ENCODE measurements at regions not wholly inside any gene's neighbourhood (a gene's known extent, or its start where the extent isn't known, plus 50 kb on each side); places are given as distances from the start of the nearest gene placed in this dataset.

- Histone ChIP-seq H2AFZ (ENCODE audit: low read length) (no peak overlapping the region), H3K9ac (ENCODE audit: low read length) (no peak overlapping the region), H3K27me3 (ENCODE audit: low read length) (no peaks in the 10 kb centered on the region), H3K4me3 (ENCODE audit: low read length) (no peak overlapping the region), H3K36me3 (ENCODE audit: insufficient read depth, low read length) (no peaks in the 10 kb centered on the region), H3K4me1 (ENCODE audit: low read length) (no peaks in the 10 kb centered on the region), H3K9me2 (replicated peaks; ENCODE audit: insufficient read depth, low read length) (no peaks in the 10 kb centered on the region), H3K9me3 (ENCODE audit: low read length) (peaks cover 14% of the 10 kb centered on the region), H4K20me1 (ENCODE audit: insufficient read depth, low read depth, low read length) (no peaks in the 10 kb centered on the region), H3K4me2 (ENCODE audit: low read depth, low read length, poor library complexity, severe bottlenecking) (no peak overlapping the region), H3K27ac (ENCODE audit: low read length) (no peak overlapping the region), H3K79me2 (ENCODE audit: low read length) (no peaks in the 10 kb centered on the region)
- DNase-seq = no peak
Observed at GRCh38 chr18:40348196-40348595, 1606.8 kb upstream of the PIK3C3 start.

- no peak for DNase-seq
- no peak overlapping the region for H3K4me2 ChIP-seq (ENCODE audit: low read depth, low read length, poor library complexity, severe bottlenecking)
- peaks cover 15% of the 10 kb centered on the region for H3K9me3 ChIP-seq (ENCODE audit: low read length)
- H4K20me1 ChIP-seq (ENCODE audit: insufficient read depth, low read depth, low read length) = no peaks in the 10 kb centered on the region
- H3K9me2 ChIP-seq (replicated peaks; ENCODE audit: insufficient read depth, low read length) = no peaks in the 10 kb centered on the region
- H3K27ac ChIP-seq (ENCODE audit: low read length) = no peak overlapping the region
- no peaks in the 10 kb centered on the region for H3K36me3 ChIP-seq (ENCODE audit: insufficient read depth, low read length)
- no peaks in the 10 kb centered on the region for H3K79me2 ChIP-seq (ENCODE audit: low read length)
- H3K4me3 ChIP-seq (ENCODE audit: low read length) = no peak overlapping the region
- H3K4me1 ChIP-seq (ENCODE audit: low read length) = no peaks in the 10 kb centered on the region
- H3K27me3 ChIP-seq (ENCODE audit: low read length) = no peaks in the 10 kb centered on the region
- H3K9ac ChIP-seq (ENCODE audit: low read length) = no peak overlapping the region
- no peak overlapping the region for H2AFZ ChIP-seq (ENCODE audit: low read length)
Observed at GRCh38 chr18:40347261-40347660, 1607.8 kb upstream of the PIK3C3 start.

DNA sequence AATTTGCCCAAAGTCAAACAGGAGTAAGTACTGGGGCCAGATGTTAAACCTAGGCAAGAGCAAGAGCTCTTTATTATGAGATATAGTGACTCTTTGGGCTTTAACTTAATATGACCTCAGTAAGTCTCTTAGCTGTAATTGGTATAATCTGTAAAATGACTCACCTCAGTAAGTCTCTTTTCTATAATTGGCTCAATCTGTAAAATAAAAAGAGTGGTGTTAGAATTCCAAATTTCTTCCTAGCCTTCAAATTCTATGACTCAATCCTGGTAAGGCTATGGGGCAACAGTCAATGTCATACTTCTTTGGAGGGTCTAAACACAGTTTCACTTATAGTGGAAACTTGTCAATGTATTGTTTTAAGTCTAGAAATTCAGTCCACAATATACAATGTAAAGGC, 1608.9 kb upstream of the PIK3C3 start:
- no peak overlapping the region for H3K4me3 ChIP-seq (ENCODE audit: low read length)
- no peak for DNase-seq

GRCh38 chr18:40341701-40342100, 1613.3 kb upstream of the PIK3C3 start:
- Histone ChIP-seq H3K9me3 (ENCODE audit: low read length) (peaks cover 34% of the 10 kb centered on the region; the same call in 1 of the 2 replicates), H3K27ac (ENCODE audit: low read length) (no peak overlapping the region), H2AFZ (ENCODE audit: low read length) (no peak overlapping the region), H4K20me1 (ENCODE audit: insufficient read depth, low read depth, low read length) (no peaks in the 10 kb centered on the region), H3K27me3 (ENCODE audit: low read length) (no peaks in the 10 kb centered on the region), H3K9ac (ENCODE audit: low read length) (no peak overlapping the region), H3K36me3 (ENCODE audit: insufficient read depth, low read length) (no peaks in the 10 kb centered on the region), H3K4me2 (ENCODE audit: low read depth, low read length, poor library complexity, severe bottlenecking) (no peak overlapping the region), H3K79me2 (ENCODE audit: low read length) (no peaks in the 10 kb centered on the region), H3K9me2 (replicated peaks; ENCODE audit: insufficient read depth, low read length) (no peaks in the 10 kb centered on the region), H3K4me1 (ENCODE audit: low read length) (no peaks in the 10 kb centered on the region), H3K4me3 (ENCODE audit: low read length) (no peak overlapping the region)
- DNase-seq = no peak

More for the DNA sequence above, 1608.9 kb upstream of the PIK3C3 start:
- H3K9ac ChIP-seq (ENCODE audit: low read length) = no peak overlapping the region
- no peaks in the 10 kb centered on the region for H3K36me3 ChIP-seq (ENCODE audit: insufficient read depth, low read length)
- no peaks in the 10 kb centered on the region for H3K79me2 ChIP-seq (ENCODE audit: low read length)
- H3K27me3 ChIP-seq (ENCODE audit: low read length) = no peaks in the 10 kb centered on the region
- no peaks in the 10 kb centered on the region for H3K4me1 ChIP-seq (ENCODE audit: low read length)
- H3K9me3 ChIP-seq (ENCODE audit: low read length) = peaks cover 20% of the 10 kb centered on the region
- H3K9me2 ChIP-seq (replicated peaks; ENCODE audit: insufficient read depth, low read length) = no peaks in the 10 kb centered on the region
- no peak overlapping the region for H3K27ac ChIP-seq (ENCODE audit: low read length)
- no peak overlapping the region for H2AFZ ChIP-seq (ENCODE audit: low read length)
- H4K20me1 ChIP-seq (ENCODE audit: insufficient read depth, low read depth, low read length) = no peaks in the 10 kb centered on the region
- no peak overlapping the region for H3K4me2 ChIP-seq (ENCODE audit: low read depth, low read length, poor library complexity, severe bottlenecking)

GRCh38 chr18:40338284-40338683, 1616.8 kb upstream of the PIK3C3 start:
- no peak overlapping the region for H3K27ac ChIP-seq (ENCODE audit: low read length)
- no peak overlapping the region for H2AFZ ChIP-seq (ENCODE audit: low read length)
- DNase-seq = no peak
- no peak overlapping the region for H3K9ac ChIP-seq (ENCODE audit: low read length)
- no peak overlapping the region for H3K4me2 ChIP-seq (ENCODE audit: low read depth, low read length, poor library complexity, severe bottlenecking)
- H3K9me2 ChIP-seq (replicated peaks; ENCODE audit: insufficient read depth, low read length) = no peaks in the 10 kb centered on the region
- H3K4me3 ChIP-seq (ENCODE audit: low read length) = no peak overlapping the region
- H3K79me2 ChIP-seq (ENCODE audit: low read length) = no peaks in the 10 kb centered on the region
- H3K36me3 ChIP-seq (ENCODE audit: insufficient read depth, low read length) = no peaks in the 10 kb centered on the region
- H4K20me1 ChIP-seq (ENCODE audit: insufficient read depth, low read depth, low read length) = no peaks in the 10 kb centered on the region
- H3K9me3 ChIP-seq (ENCODE audit: low read length) = peaks cover 46% of the 10 kb centered on the region
- H3K27me3 ChIP-seq (ENCODE audit: low read length) = no peaks in the 10 kb centered on the region
- no peaks in the 10 kb centered on the region for H3K4me1 ChIP-seq (ENCODE audit: low read length)

- Histone ChIP-seq H3K36me3 (ENCODE audit: insufficient read depth, low read length) (no peaks in the 10 kb centered on the region), H3K4me1 (ENCODE audit: low read length) (no peaks in the 10 kb centered on the region), H3K9ac (ENCODE audit: low read length) (no peak overlapping the region), H2AFZ (ENCODE audit: low read length) (no peak overlapping the region), H3K79me2 (ENCODE audit: low read length) (no peaks in the 10 kb centered on the region), H3K9me3 (ENCODE audit: low read length) (peaks cover 32% of the 10 kb centered on the region), H3K27me3 (ENCODE audit: low read length) (no peaks in the 10 kb centered on the region), H3K9me2 (replicated peaks; ENCODE audit: insufficient read depth, low read length) (no peaks in the 10 kb centered on the region), H4K20me1 (ENCODE audit: insufficient read depth, low read depth, low read length) (no peaks in the 10 kb centered on the region), H3K27ac (ENCODE audit: low read length) (no peak overlapping the region), H3K4me3 (ENCODE audit: low read length) (no peak overlapping the region), H3K4me2 (ENCODE audit: low read depth, low read length, poor library complexity, severe bottlenecking) (no peak overlapping the region)
- no peak for DNase-seq
Observed at GRCh38 chr18:40326985-40327384, 1628.0 kb upstream of the PIK3C3 start.

DNA sequence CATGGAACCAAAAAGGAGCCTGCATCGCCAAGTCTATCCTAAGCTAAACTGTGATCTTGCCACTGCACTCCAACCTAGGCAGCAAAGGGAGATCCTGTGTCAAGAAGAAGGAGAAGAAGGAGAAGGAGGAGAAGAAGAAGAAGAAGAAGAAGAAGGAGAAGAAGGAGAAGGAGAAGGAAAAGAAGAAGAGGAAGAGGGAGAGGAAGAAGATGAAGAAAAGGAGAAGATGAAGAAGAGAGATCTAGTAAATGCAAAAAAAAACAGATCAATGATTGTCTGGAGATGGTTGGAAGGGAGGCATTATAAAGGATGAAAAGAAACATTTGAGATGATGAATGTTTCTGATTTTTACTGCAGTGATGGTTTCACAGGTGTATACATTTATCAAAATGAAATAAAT, 1629.0 kb upstream of the PIK3C3 start:
- H3K36me3 ChIP-seq (ENCODE audit: insufficient read depth, low read length) = no peaks in the 10 kb centered on the region
- H3K9ac ChIP-seq (ENCODE audit: low read length) = no peak overlapping the region
- no peaks in the 10 kb centered on the region for H3K4me1 ChIP-seq (ENCODE audit: low read length)

DNA sequence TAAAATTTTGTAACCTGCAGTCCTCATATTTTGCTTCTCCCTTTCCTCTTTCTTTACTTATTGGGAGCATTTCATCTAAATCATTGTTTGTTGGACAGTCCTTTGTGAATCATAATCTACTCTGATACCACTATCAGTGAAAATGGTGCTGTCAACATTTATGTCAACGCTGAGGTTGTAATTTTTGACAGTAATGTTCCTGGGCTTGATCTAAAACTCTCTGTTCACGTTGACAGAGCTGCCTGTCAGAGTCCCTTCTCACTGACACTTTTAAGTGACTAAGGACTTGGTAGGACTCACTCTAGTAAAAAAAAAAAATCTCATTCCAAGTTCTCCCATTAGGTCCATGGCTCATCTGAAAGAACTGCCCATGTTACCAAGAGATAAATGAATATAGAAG, 1640.8 kb upstream of the PIK3C3 start:
- Histone ChIP-seq H3K36me3 (ENCODE audit: insufficient read depth, low read length) (no peaks in the 10 kb centered on the region), H3K9me3 (ENCODE audit: low read length) (peaks cover 36% of the 10 kb centered on the region), H3K9ac (ENCODE audit: low read length) (no peak overlapping the region), H3K4me1 (ENCODE audit: low read length) (no peaks in the 10 kb centered on the region), H2AFZ (ENCODE audit: low read length) (no peak overlapping the region), H3K4me3 (ENCODE audit: low read length) (no peak overlapping the region), H3K9me2 (replicated peaks; ENCODE audit: insufficient read depth, low read length) (no peaks in the 10 kb centered on the region), H3K4me2 (ENCODE audit: low read depth, low read length, poor library complexity, severe bottlenecking) (no peak overlapping the region), H4K20me1 (ENCODE audit: insufficient read depth, low read depth, low read length) (no peaks in the 10 kb centered on the region), H3K79me2 (ENCODE audit: low read length) (no peaks in the 10 kb centered on the region), H3K27me3 (ENCODE audit: low read length) (no peaks in the 10 kb centered on the region), H3K27ac (ENCODE audit: low read length) (no peak overlapping the region)
- DNase-seq = no peak

More for the DNA sequence above, 1629.0 kb upstream of the PIK3C3 start:
- no peak for DNase-seq
- Histone ChIP-seq H3K4me3 (ENCODE audit: low read length) (no peak overlapping the region), H3K27me3 (ENCODE audit: low read length) (no peaks in the 10 kb centered on the region), H3K79me2 (ENCODE audit: low read length) (no peaks in the 10 kb centered on the region), H2AFZ (ENCODE audit: low read length) (no peak overlapping the region), H3K9me2 (replicated peaks; ENCODE audit: insufficient read depth, low read length) (no peaks in the 10 kb centered on the region), H3K4me2 (ENCODE audit: low read depth, low read length, poor library complexity, severe bottlenecking) (no peak overlapping the region), H3K27ac (ENCODE audit: low read length) (no peak overlapping the region), H4K20me1 (ENCODE audit: insufficient read depth, low read depth, low read length) (no peaks in the 10 kb centered on the region), H3K9me3 (ENCODE audit: low read length) (peaks cover 33% of the 10 kb centered on the region)

All from Karpas-422 (cell line).